Hepatocyte (in vitro differentiated cells): ENCODE measurements at regions not wholly inside any gene's neighbourhood (a gene's known extent, or its start where the extent isn't known, plus 50 kb on each side); places are given as distances from the start of the nearest gene placed in this dataset.

Experiments
- EZH2 ChIP-seq: fragments of 200-600 bp; sonication (generic); IDR thresholded peaks from 2 replicates; pipeline ENCODE4 v1.6.1; 2016; ENCODE audit warnings: antibody characterized with exemption, mild to moderate bottlenecking, borderline replicate concordance
- TF ChIP-seq, protein P1 (sequence below): fragments of 200-600 bp; sonication (generic); IDR thresholded peaks from 2 replicates; pipeline ENCODE4 v1.5.1; 2016; ENCODE audit warnings: antibody characterized with exemption, mild to moderate bottlenecking; ENCODE audit not compliant: poor library complexity

- TF ChIP-seq, protein P1, sequence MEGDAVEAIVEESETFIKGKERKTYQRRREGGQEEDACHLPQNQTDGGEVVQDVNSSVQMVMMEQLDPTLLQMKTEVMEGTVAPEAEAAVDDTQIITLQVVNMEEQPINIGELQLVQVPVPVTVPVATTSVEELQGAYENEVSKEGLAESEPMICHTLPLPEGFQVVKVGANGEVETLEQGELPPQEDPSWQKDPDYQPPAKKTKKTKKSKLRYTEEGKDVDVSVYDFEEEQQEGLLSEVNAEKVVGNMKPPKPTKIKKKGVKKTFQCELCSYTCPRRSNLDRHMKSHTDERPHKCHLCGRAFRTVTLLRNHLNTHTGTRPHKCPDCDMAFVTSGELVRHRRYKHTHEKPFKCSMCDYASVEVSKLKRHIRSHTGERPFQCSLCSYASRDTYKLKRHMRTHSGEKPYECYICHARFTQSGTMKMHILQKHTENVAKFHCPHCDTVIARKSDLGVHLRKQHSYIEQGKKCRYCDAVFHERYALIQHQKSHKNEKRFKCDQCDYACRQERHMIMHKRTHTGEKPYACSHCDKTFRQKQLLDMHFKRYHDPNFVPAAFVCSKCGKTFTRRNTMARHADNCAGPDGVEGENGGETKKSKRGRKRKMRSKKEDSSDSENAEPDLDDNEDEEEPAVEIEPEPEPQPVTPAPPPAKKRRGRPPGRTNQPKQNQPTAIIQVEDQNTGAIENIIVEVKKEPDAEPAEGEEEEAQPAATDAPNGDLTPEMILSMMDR: no peak
- no peak for TF ChIP-seq EZH2
These were observed 219.1 kb upstream of the LRIG1 start for GRCh38 chr3:66719796-66720356.
